ENCODE measurements at regions not wholly inside any gene's neighbourhood (a gene's known extent, or its start where the extent isn't known, plus 50 kb on each side); places are given as distances from the start of the nearest gene placed in this dataset.

DNA sequence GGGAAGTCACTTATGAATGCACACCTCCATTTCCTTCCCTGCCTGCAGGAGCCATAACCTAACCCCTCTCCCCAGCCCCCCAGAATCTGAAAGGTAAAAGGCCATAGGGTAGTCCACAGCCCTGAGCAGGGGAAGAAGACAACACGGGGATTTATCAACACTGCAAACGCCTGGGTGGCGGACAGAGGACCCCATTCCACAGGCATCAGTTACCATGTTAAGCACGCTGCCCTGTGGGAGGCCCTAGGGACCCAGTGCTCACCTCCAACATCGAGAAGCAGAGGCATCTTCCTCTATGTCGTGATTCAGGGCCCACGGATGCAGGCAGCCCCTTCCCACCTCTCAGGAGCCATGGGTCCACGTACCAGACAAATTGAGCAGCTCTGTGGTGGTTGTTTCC lies 523.8 kb downstream of the MATN1 start:
- Histone ChIP-seq H3K9me3 (ENCODE audit: control insufficient read depth, low read depth, low read length) (no peaks in the 10 kb centered on the region), H4K20me1 (ENCODE audit: control insufficient read depth, extremely low read depth, insufficient read depth, low read length) (no peaks in the 10 kb centered on the region), H3K9ac (ENCODE audit: control insufficient read depth, extremely low read depth, insufficient read depth, low read length) (no peak overlapping the region), H3K36me3 (ENCODE audit: control insufficient read depth in 2 of 2, extremely low read depth in 1 of 2, insufficient read depth in 2 of 2, low read length in 2 of 2) (no peaks in the 10 kb centered on the region), H3K9me1 (ENCODE audit: control insufficient read depth, extremely low read depth, insufficient read depth, low read length) (no peaks in the 10 kb centered on the region), H3K4me1 (ENCODE audit: control insufficient read depth, extremely low read depth, insufficient read depth, low read length) (no peaks in the 10 kb centered on the region), H3K4me2 (ENCODE audit: control insufficient read depth, extremely low read depth, insufficient read depth, low read depth, low read length) (no peak overlapping the region), H3K27me3 (ENCODE audit: control insufficient read depth, extremely low read depth, insufficient read depth, low read length) (peaks cover 10% of the 10 kb centered on the region), H3K27ac (ENCODE audit: control insufficient read depth, insufficient read depth, low read length) (no peak overlapping the region), H2AFZ (ENCODE audit: control insufficient read depth, low read length) (no peak overlapping the region), H3K79me2 (ENCODE audit: control insufficient read depth, insufficient read depth, low read length) (no peaks in the 10 kb centered on the region), H3K4me3 (ENCODE audit: control insufficient read depth in 2 of 3, extremely low read depth in 1 of 3, insufficient read depth in 2 of 3, low read depth in 1 of 3, low read length in 3 of 3) (no peak overlapping the region)
- TF ChIP-seq EZH2 (IDR thresholded peaks at IDR 0.05; ENCODE audit: low read length) = no peak
- TF ChIP-seq, protein P1, sequence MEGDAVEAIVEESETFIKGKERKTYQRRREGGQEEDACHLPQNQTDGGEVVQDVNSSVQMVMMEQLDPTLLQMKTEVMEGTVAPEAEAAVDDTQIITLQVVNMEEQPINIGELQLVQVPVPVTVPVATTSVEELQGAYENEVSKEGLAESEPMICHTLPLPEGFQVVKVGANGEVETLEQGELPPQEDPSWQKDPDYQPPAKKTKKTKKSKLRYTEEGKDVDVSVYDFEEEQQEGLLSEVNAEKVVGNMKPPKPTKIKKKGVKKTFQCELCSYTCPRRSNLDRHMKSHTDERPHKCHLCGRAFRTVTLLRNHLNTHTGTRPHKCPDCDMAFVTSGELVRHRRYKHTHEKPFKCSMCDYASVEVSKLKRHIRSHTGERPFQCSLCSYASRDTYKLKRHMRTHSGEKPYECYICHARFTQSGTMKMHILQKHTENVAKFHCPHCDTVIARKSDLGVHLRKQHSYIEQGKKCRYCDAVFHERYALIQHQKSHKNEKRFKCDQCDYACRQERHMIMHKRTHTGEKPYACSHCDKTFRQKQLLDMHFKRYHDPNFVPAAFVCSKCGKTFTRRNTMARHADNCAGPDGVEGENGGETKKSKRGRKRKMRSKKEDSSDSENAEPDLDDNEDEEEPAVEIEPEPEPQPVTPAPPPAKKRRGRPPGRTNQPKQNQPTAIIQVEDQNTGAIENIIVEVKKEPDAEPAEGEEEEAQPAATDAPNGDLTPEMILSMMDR (optimal IDR thresholded peaks at IDR 0.05 in 1 of 3, IDR thresholded peaks at IDR 0.05 in 1 of 3, conservative IDR thresholded peaks at IDR 0.05 in 1 of 3; ENCODE audit: extremely low read depth in 1 of 3, insufficient read depth in 2 of 3, low read length in 3 of 3) = no peak
- dilution Hi-C loops (cut with MboI; ENCODE audit: extremely low pct_ligation_motif_present, low sequenced_read_pairs) = no loop called here
- FAIRE-seq = no peak
- DNase-seq (ENCODE audit: low read depth, low spot score) = no peak

DNA sequence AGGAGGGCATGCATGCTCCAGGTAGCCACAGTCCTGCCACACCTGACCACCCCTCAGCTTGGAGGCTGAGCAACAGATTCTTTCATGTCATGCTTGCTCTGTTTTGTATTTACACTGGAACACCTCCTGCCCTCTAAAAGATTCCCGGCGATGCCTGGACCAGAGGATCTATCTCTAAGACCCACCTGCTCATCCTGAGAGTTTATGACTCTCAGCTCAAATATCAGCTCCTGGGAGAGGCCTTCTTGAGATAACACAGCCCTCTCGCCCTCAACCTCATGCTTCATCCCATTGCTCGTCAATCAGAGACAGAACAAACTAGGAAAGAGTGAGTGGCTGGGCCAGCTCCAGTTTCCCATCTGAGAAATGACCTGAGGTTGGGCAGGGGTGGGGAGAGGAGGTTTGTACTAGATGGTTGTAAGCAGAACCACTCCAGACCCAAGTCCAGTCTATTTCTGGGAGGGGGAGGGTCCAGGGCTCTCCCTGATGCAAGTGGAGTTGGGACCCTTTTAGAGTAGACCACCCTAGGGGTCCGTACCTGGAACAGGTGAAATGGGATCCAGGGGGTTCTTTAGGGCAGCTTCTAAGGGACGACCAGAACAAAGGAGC lies 524.5 kb downstream of the MATN1 start:
- dilution Hi-C loops (cut with MboI; ENCODE audit: extremely low pct_ligation_motif_present, low sequenced_read_pairs) = no loop called here
- FAIRE-seq (no peak), DNase-seq (ENCODE audit: low read depth, low spot score) (no peak)
- Histone ChIP-seq H3K4me2 (ENCODE audit: control insufficient read depth, extremely low read depth, insufficient read depth, low read depth, low read length) (no peak overlapping the region), H3K27me3 (ENCODE audit: control insufficient read depth, extremely low read depth, insufficient read depth, low read length) (peaks cover 10% of the 10 kb centered on the region), H3K27ac (ENCODE audit: control insufficient read depth, insufficient read depth, low read length) (no peak overlapping the region), H3K4me1 (ENCODE audit: control insufficient read depth, extremely low read depth, insufficient read depth, low read length) (no peaks in the 10 kb centered on the region), H3K79me2 (ENCODE audit: control insufficient read depth, insufficient read depth, low read length) (no peaks in the 10 kb centered on the region), H3K36me3 (ENCODE audit: control insufficient read depth in 2 of 2, extremely low read depth in 1 of 2, insufficient read depth in 2 of 2, low read length in 2 of 2) (no peaks in the 10 kb centered on the region), H3K4me3 (ENCODE audit: control insufficient read depth in 2 of 3, extremely low read depth in 1 of 3, insufficient read depth in 2 of 3, low read depth in 1 of 3, low read length in 3 of 3) (no peak overlapping the region), H3K9me3 (ENCODE audit: control insufficient read depth, low read depth, low read length) (no peaks in the 10 kb centered on the region), H3K9me1 (ENCODE audit: control insufficient read depth, extremely low read depth, insufficient read depth, low read length) (no peaks in the 10 kb centered on the region), H2AFZ (ENCODE audit: control insufficient read depth, low read length) (no peak overlapping the region), H3K9ac (ENCODE audit: control insufficient read depth, extremely low read depth, insufficient read depth, low read length) (no peak overlapping the region), H4K20me1 (ENCODE audit: control insufficient read depth, extremely low read depth, insufficient read depth, low read length) (no peaks in the 10 kb centered on the region)
- TF ChIP-seq, protein P1 (optimal IDR thresholded peaks at IDR 0.05 in 1 of 3, IDR thresholded peaks at IDR 0.05 in 1 of 3, conservative IDR thresholded peaks at IDR 0.05 in 1 of 3; ENCODE audit: extremely low read depth in 1 of 3, insufficient read depth in 2 of 3, low read length in 3 of 3) = no peak
- TF ChIP-seq EZH2 (IDR thresholded peaks at IDR 0.05; ENCODE audit: low read length) = no peak

All from keratinocyte (primary cell).